Kasumi-1 (cell line): ENCODE measurements at regions not wholly inside any gene's neighbourhood (a gene's known extent, or its start where the extent isn't known, plus 50 kb on each side); places are given as distances from the start of the nearest gene placed in this dataset.

Experiments used
- DNase-seq, 2 experiments: peaks; one replicate each; lab custom pipeline; 2025; lab: John Stamatoyannopoulos, UW

- DNase-seq, result no peak
These were observed 313.8 kb downstream of the ZPLD1 start for GRCh38 chr3:102748646-102749045.

GRCh38 chr3:102750322-102750721 is 315.5 kb downstream of the ZPLD1 start:
- DNase-seq, result no peak

- no peak for DNase-seq
These were observed 319.1 kb downstream of the ZPLD1 start for GRCh38 chr3:102753901-102754300.

- no peak for DNase-seq
These were observed 321.9 kb downstream of the ZPLD1 start for GRCh38 chr3:102756706-102757105.

- no peak for DNase-seq
These were observed 323.1 kb downstream of the ZPLD1 start for GRCh38 chr3:102757950-102758349.

- peak in 1 of 2 experiments; percentile 26 for DNase-seq
These were observed 327.0 kb downstream of the ZPLD1 start for GRCh38 chr3:102761766-102762165.

GRCh38 chr3:102790747-102791325 is 356.0 kb downstream of the ZPLD1 start:
- DNase-seq, result no peak

- no peak for DNase-seq
These were observed 357.1 kb downstream of the ZPLD1 start for GRCh38 chr3:102791641-102792589.

GRCh38 chr3:102796804-102797203 is 362.0 kb downstream of the ZPLD1 start:
- no peak for DNase-seq

- no peak for DNase-seq
These were observed 368.1 kb downstream of the ZPLD1 start for GRCh38 chr3:102802819-102803420.

GRCh38 chr3:102810937-102811336 is 376.1 kb downstream of the ZPLD1 start:
- no peak for DNase-seq

GRCh38 chr3:102826636-102827035 is 391.8 kb downstream of the ZPLD1 start:
- DNase-seq, result no peak

GRCh38 chr3:102827386-102827785 is 392.6 kb downstream of the ZPLD1 start:
- DNase-seq, result peak in 1 of 2 experiments; percentile 17

GRCh38 chr3:102830415-102830814 is 395.6 kb downstream of the ZPLD1 start:
- no peak for DNase-seq

GRCh38 chr3:102841866-102842265 is 407.1 kb downstream of the ZPLD1 start:
- no peak for DNase-seq

- no peak for DNase-seq
These were observed 432.0 kb downstream of the ZPLD1 start for GRCh38 chr3:102866845-102867244.

GRCh38 chr3:102883515-102883914 is 448.7 kb downstream of the ZPLD1 start:
- no peak for DNase-seq

- DNase-seq, result no peak
These were observed 450.5 kb downstream of the ZPLD1 start for GRCh38 chr3:102885289-102885688.

GRCh38 chr3:102887431-102887830 is 452.6 kb downstream of the ZPLD1 start:
- no peak for DNase-seq

GRCh38 chr3:102896851-102897621 is 462.2 kb downstream of the ZPLD1 start:
- no peak for DNase-seq

- no peak for DNase-seq
These were observed 469.8 kb downstream of the ZPLD1 start for GRCh38 chr3:102904629-102905028.

GRCh38 chr3:102905811-102906210 is 471.0 kb downstream of the ZPLD1 start:
- DNase-seq, result no peak
